Lower leg skin (tissue), 3 donors: ENCODE measurements at regions not wholly inside any gene's neighbourhood (a gene's known extent, or its start where the extent isn't known, plus 50 kb on each side); places are given as distances from the start of the nearest gene placed in this dataset.

Experiments used
- POLR2A ChIP-seq, 2 donors: fragments of 450-650 bp; IDR thresholded peaks; one replicate each; pipeline ENCODE4 v1.6.1; 2016 to 2017; ENCODE audit warnings: antibody characterized with exemption in 2 of 2, mild to moderate bottlenecking in 1 of 2, moderate library complexity in 1 of 2
- TF ChIP-seq, protein P1 (sequence below), 3 donors: fragments of 450-650 bp; IDR thresholded peaks; one replicate each; pipeline ENCODE4 v1.5.1; 2016; ENCODE audit warnings: antibody characterized with exemption in 3 of 3, mild to moderate bottlenecking in 3 of 3, moderate library complexity in 2 of 3

DNA sequence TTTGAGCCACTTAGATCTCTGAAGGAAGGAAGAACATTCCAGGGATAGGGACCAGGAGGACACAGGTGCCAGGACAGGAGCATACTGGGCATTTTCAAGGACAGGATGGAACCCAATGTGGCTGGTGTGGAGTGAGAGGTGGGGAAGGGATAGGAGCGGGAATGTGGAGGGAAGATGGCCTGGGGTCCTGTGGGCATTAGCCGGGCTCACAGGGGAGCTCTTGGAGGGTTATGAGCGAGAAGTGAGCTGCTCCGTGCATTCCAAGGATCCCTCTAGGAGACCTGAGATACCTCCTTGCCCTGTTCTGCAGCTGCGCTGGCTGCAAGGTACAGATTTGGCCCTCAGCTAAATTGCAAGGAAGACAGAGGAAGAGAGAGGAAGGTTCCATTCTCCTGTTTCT, 87.5 kb downstream of the IER5 start:
- TF ChIP-seq POLR2A (IDR thresholded peaks at IDR 0.05): no peak
- TF ChIP-seq, protein P1, sequence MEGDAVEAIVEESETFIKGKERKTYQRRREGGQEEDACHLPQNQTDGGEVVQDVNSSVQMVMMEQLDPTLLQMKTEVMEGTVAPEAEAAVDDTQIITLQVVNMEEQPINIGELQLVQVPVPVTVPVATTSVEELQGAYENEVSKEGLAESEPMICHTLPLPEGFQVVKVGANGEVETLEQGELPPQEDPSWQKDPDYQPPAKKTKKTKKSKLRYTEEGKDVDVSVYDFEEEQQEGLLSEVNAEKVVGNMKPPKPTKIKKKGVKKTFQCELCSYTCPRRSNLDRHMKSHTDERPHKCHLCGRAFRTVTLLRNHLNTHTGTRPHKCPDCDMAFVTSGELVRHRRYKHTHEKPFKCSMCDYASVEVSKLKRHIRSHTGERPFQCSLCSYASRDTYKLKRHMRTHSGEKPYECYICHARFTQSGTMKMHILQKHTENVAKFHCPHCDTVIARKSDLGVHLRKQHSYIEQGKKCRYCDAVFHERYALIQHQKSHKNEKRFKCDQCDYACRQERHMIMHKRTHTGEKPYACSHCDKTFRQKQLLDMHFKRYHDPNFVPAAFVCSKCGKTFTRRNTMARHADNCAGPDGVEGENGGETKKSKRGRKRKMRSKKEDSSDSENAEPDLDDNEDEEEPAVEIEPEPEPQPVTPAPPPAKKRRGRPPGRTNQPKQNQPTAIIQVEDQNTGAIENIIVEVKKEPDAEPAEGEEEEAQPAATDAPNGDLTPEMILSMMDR (IDR thresholded peaks at IDR 0.05): no peak
